Caco-2 (cell line): ENCODE measurements at regions not wholly inside any gene's neighbourhood (a gene's known extent, or its start where the extent isn't known, plus 50 kb on each side); places are given as distances from the start of the nearest gene placed in this dataset.

Source experiments
- BruUV-seq: library from RNA; stranded (reverse); fragments of 400-500 nt; replicated peaks from 2 replicates; lab custom pipeline; 2021; lab: Mats Ljungman, UMichigan
- CTCF ChIA-PET: fragments of 300-600 bp; sonication (Branson Sonifier 250); formaldehyde crosslinking; loops from one replicate; lab custom pipeline; 2022; ENCODE audit warnings: antibody characterized with exemption; lab: Charles Lee
- POLR2A ChIA-PET: fragments of 300-600 bp; sonication (Branson Sonifier 250); formaldehyde crosslinking; loops from one replicate; lab custom pipeline; 2022; ENCODE audit warnings: antibody characterized with exemption; lab: Charles Lee
- DNase-seq, 2 experiments: peaks; one replicate each; pipeline versions ENCODE4 v3.0.0 to v3.0.0-alpha.2; 2020 to 2022
- H3K27me3 ChIP-seq: replicated peaks from 2 replicates; pipeline ENCODE4 v1.6.0; 2011; ENCODE audit warnings: low read length; ENCODE audit not compliant: control insufficient read depth, insufficient read depth
- H3K36me3 ChIP-seq: 2 replicates; pipeline ENCODE4 v1.5.1; 2011; ENCODE audit warnings: low read length; ENCODE audit not compliant: control insufficient read depth, insufficient read depth
- H3K4me1 ChIP-seq: fragments of 250-450 bp; sonication (Bioruptor Pico); 2 replicates; pipeline ENCODE4 v1.5.1; 2020; ENCODE audit warnings: mild to moderate bottlenecking
- H3K4me3 ChIP-seq: 2 replicates; pipeline ENCODE4 v1.5.1; 2011; ENCODE audit warnings: low read depth, mild to moderate bottlenecking, control low read depth, low read length
- H3K9me3 ChIP-seq: fragments of 250-450 bp; sonication (Bioruptor Pico); 2 replicates; pipeline ENCODE4 v1.5.1; 2020; ENCODE audit warnings: mild to moderate bottlenecking, moderate library complexity
- H3K27ac Mint-ChIP-seq: one replicate; pipeline ENCODE4 v1.8.0; 2022; ENCODE audit warnings: mixed read lengths; ENCODE audit not compliant: unreplicated experiment
- H3K27me3 Mint-ChIP-seq: one replicate; pipeline ENCODE4 v1.8.0; 2022; ENCODE audit warnings: mixed read lengths; ENCODE audit not compliant: insufficient read depth, unreplicated experiment
- H3K36me3 Mint-ChIP-seq: one replicate; pipeline ENCODE4 v1.8.0; 2022; ENCODE audit warnings: mild to moderate bottlenecking, mixed read lengths; ENCODE audit not compliant: insufficient read depth, unreplicated experiment
- H3K4me1 Mint-ChIP-seq: one replicate; pipeline ENCODE4 v1.8.0; 2022; ENCODE audit warnings: low read depth, mixed read lengths; ENCODE audit not compliant: unreplicated experiment
- H3K4me3 Mint-ChIP-seq: one replicate; pipeline ENCODE4 v1.8.0; 2022; ENCODE audit warnings: mild to moderate bottlenecking, moderate library complexity, mixed read lengths; ENCODE audit not compliant: unreplicated experiment
- H3K9me3 Mint-ChIP-seq: one replicate; pipeline ENCODE4 v1.8.0; 2022; ENCODE audit warnings: mixed read lengths; ENCODE audit not compliant: unreplicated experiment
- intact Hi-C: fragments of 100-400 bp; cut with micrococcal nuclease; formaldehyde crosslinking; loops from one replicate; pipeline ENCODE4 v1.10.0; 2022; ENCODE audit not compliant: unreplicated experiment
- TF ChIP-seq, protein P1 (sequence below), 2 experiments: fragments of 200-600 bp in 1 of 2; IDR thresholded peaks; 1 replicate in 1 of 2; 2 replicates in 1 of 2; pipeline versions ENCODE4 v1.5.1 to v1.8.0; 2011 to 2022; ENCODE audit warnings: antibody characterized with exemption in 1 of 2, control low read depth in 1 of 2, inconsistent platforms in 1 of 2, low read depth in 1 of 2, low read length in 1 of 2, mild to moderate bottlenecking in 1 of 2, moderate library complexity in 1 of 2; ENCODE audit not compliant: insufficient read depth in 1 of 2, severe bottlenecking in 1 of 2, unreplicated experiment in 1 of 2

DNA sequence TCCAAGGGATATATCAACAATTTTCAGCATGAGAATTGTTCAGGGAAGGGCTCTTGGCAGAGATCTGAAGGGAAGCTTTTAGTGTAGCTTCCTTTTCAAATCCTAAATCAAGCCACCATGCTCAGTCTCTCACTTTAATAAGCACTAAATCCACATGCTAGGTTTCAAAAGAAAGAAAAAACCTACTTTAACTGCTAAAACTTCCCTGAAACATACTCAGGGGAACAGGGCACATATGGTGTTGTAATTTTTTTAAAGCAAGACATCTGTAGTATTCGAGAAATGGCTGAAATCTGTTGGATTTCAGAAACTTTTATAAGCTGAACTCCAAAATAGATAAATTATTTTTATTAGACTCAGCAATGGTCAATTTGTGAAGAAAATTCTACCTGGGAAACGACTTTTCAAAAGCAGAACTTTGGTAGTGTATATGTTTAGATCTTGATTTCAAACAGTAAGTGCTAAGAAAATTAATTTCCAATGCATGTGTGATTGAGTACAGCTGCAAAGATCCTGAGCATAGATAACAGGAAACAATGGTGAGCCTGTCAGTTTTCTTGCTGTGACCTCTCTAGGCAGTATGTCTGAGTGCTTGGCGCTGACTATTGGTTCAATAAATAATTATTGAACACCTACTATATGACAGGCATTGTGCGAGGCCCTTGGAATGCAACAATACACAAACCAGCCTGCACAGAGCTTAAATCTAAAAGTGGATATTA lies 804.5 kb upstream of the SOX9 start:
- Mint-ChIP-seq H3K9me3 (no peaks in the 10 kb centered on the region), H3K36me3 (no peaks in the 10 kb centered on the region), H3K27me3 (peaks cover 16% of the 10 kb centered on the region), H3K27ac (no peak overlapping the region), H3K4me3 (no peak overlapping the region), H3K4me1 (no peaks in the 10 kb centered on the region)
- no TSS peak for BruUV-seq
- CTCF ChIA-PET, result no interaction called here
- DNase-seq, result no peak
- POLR2A ChIA-PET, result no interaction called here
- intact Hi-C loops, result no loop called here
- Histone ChIP-seq H3K4me1 (no peaks in the 10 kb centered on the region), H3K27me3 (no peaks in the 10 kb centered on the region), H3K4me3 (no peak overlapping the region), H3K9me3 (no peaks in the 10 kb centered on the region), H3K36me3 (no peaks in the 10 kb centered on the region)
- TF ChIP-seq, protein P1, sequence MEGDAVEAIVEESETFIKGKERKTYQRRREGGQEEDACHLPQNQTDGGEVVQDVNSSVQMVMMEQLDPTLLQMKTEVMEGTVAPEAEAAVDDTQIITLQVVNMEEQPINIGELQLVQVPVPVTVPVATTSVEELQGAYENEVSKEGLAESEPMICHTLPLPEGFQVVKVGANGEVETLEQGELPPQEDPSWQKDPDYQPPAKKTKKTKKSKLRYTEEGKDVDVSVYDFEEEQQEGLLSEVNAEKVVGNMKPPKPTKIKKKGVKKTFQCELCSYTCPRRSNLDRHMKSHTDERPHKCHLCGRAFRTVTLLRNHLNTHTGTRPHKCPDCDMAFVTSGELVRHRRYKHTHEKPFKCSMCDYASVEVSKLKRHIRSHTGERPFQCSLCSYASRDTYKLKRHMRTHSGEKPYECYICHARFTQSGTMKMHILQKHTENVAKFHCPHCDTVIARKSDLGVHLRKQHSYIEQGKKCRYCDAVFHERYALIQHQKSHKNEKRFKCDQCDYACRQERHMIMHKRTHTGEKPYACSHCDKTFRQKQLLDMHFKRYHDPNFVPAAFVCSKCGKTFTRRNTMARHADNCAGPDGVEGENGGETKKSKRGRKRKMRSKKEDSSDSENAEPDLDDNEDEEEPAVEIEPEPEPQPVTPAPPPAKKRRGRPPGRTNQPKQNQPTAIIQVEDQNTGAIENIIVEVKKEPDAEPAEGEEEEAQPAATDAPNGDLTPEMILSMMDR (IDR thresholded peaks at IDR 0.05; ENCODE audit: insufficient read depth in 1 of 2, low read depth in 1 of 2, low read length in 1 of 2, severe bottlenecking in 1 of 2, unreplicated experiment in 1 of 2), result no peak

DNA sequence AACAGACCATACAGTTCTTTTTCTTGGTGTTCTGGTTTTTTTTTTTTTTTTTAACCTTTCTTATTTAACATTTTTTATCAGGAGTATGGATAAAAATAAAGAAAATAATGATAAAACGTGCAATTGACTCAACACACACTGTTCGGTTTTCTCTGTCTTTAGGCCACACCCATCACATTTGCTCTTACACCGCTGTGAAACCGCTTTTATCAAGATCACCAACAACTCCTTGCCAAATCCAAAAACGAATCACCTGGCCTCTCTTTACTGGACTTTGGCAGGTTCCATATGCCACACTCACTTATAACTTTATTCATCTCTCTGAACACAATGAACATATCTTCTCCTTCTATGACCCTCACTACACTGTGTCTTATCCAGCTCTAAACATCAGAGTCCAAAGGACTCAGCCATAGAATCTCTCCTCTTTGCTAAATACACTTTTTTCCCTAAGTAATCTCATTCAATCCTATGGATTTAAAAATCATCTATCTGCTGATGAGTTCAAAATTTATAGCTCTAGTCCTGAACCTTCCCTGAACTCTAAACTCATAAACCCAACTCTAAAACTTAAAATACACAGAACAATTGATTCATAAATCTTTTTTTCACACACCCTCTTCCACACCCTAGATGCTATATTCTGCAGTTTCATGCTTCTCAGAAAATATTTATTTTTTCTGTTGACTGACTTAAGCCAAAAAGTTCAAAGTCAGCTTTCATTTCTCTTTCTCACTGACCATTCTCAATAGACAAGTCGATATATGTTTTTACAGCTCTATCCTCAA lies 800.6 kb upstream of the SOX9 start:
- Histone ChIP-seq H3K27me3 (no peaks in the 10 kb centered on the region), H3K36me3 (no peaks in the 10 kb centered on the region), H3K4me1 (no peaks in the 10 kb centered on the region), H3K9me3 (no peaks in the 10 kb centered on the region), H3K4me3 (no peak overlapping the region)
- no peak overlapping the region for H3K4me3 Mint-ChIP-seq
- H3K4me1 Mint-ChIP-seq, result no peaks in the 10 kb centered on the region
- H3K27ac Mint-ChIP-seq, result no peak overlapping the region
- H3K36me3 Mint-ChIP-seq, result no peaks in the 10 kb centered on the region
- no peaks in the 10 kb centered on the region for H3K9me3 Mint-ChIP-seq
- ChIA-PET POLR2A (no interaction called here), CTCF (no interaction called here)
- no TSS peak for BruUV-seq
- TF ChIP-seq, protein P1 (IDR thresholded peaks at IDR 0.05; ENCODE audit: insufficient read depth in 1 of 2, low read depth in 1 of 2, low read length in 1 of 2, severe bottlenecking in 1 of 2, unreplicated experiment in 1 of 2), result no peak
- no peak for DNase-seq
- H3K27me3 Mint-ChIP-seq, result peaks cover 12% of the 10 kb centered on the region
- intact Hi-C loops, result no loop called here

DNA sequence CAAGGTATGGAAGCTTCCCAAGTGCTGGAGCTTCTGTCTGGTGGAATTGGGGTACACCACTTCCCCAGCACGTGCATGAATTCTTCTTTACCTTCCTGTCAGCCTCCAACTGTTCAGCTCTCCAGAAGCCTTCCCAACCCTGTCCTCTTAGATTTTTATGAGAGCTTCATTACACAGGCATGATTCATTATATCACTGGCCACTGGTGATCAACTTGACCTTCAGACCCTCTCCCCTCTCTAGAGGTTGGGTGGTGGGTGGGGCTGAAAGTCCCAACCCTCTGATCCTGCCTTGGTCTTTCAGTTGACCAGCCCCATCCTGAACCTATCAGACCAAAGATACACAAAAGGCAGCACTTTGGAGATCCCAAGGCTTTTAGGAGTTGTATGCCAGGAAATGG lies 795.7 kb upstream of the SOX9 start:
- Histone ChIP-seq H3K27me3 (no peaks in the 10 kb centered on the region), H3K9me3 (peaks cover 15% of the 10 kb centered on the region; the same call in 1 of the 2 replicates), H3K4me1 (peaks cover 8% of the 10 kb centered on the region), H3K36me3 (no peaks in the 10 kb centered on the region), H3K4me3 (no peak overlapping the region)
- Mint-ChIP-seq H3K4me1 (peaks cover 10% of the 10 kb centered on the region), H3K4me3 (no peak overlapping the region), H3K27ac (no peak overlapping the region), H3K36me3 (no peaks in the 10 kb centered on the region), H3K27me3 (peaks cover 10% of the 10 kb centered on the region), H3K9me3 (peaks cover 17% of the 10 kb centered on the region)
- POLR2A ChIA-PET, result no interaction called here
- BruUV-seq, result no TSS peak
- no peak for DNase-seq
- CTCF ChIA-PET, result no interaction called here
- TF ChIP-seq, protein P1 (IDR thresholded peaks at IDR 0.05; ENCODE audit: insufficient read depth in 1 of 2, low read depth in 1 of 2, low read length in 1 of 2, severe bottlenecking in 1 of 2, unreplicated experiment in 1 of 2), result no peak
- intact Hi-C loops, result no loop called here
